ENCODE measurements at regions not wholly inside any gene's neighbourhood (a gene's known extent, or its start where the extent isn't known, plus 50 kb on each side); places are given as distances from the start of the nearest gene placed in this dataset.
"Not testable (repeated sequence)": the region's sequence is repeated elsewhere in the genome, so short reads cannot be mapped to it uniquely, and the experiment has no call there.

DNA sequence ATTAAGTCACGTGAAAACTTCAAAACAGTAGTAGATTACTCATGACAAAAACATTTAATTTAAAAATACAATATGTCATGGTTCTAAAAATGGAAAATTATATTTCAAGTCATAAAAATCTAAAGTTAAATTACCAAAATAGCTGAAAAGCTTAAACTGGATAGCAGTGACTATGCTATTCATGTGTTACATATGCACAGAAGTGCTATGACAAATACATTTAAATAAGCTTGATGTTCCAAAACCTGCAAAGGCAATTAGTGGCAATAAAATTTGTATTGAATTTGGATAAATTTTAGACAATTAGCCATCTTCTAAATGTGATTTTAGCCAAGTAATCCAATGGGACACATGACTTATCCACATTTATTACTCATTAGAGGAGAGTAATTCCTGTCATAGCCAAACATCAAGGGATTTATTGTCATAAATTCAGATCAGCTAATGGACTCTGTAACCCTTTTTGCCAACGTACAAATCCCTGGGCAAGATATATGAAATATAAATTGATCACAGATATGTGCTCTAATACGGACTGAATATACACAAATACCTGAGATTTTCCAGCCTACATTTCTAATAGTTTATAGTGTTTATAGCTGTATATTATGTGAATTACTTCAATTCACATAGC is 419.4 kb downstream of the ISL1 start:
- DNase-seq = no peak

DNA sequence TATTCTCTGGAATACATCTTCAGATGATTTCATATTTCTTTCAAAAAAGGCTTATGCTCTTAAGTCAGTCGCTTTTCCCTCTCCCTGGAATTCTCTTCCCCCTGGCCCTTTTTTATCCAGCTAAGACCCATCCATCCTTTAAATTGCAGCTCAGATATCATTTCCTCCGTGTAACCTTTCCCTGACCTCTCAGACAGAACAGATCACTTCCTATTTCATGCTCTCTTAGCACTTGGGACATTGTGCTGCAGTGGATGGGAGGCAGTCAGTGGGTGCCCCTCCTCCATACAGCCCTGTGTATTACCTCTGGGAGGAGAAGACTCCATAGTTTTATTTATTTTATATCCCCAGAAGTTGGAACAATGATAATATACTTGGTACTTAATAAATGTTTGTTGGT is 423.4 kb downstream of the ISL1 start:
- no peak for DNase-seq

DNA sequence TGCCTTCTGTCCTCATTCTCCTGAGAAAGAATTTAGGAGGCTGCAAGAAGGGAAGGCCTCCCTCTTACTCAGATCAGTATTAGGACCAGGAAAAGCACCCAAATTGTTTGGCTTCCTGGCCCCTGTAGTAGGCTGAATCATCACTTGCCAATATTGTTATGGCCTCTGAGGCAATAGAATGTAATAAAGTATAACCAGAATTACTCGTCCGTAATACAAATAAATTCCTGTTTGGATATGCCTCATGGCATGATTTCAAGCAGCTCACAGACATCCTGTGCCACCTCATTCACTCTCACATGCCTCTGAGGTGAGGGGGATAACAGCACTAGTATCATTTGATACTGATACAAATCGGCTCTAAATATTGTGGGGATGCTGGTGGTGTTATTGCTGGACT is 427.3 kb downstream of the ISL1 start:
- no peak for DNase-seq

DNA sequence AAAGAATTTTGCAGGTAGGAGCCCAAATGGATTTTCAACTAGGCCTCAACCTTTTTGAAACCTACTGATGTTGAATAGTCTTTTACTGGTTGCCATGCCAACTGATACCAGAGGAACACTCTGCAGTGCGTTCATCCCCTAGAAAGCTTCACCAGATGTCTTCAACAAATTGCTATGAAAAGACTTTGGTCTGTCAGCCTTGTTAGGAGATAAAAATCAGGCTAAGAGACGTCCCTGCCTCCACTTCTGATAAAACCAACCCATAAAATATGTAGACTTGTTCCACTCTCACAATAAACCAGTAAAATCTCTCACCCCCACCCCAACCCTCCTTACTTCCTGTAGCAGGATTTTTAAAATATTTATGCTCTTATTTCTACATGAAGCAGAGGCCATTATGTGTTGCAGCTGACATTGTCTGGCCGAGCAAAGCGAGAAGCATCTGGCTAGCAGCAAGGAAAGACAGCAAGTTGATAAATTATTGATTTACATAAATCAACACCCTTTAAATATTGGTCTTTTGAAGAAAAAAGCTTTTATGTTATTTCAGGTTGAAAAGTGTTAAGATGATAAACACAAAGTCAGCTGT is 428.7 kb downstream of the ISL1 start:
- DNase-seq = no peak

DNA sequence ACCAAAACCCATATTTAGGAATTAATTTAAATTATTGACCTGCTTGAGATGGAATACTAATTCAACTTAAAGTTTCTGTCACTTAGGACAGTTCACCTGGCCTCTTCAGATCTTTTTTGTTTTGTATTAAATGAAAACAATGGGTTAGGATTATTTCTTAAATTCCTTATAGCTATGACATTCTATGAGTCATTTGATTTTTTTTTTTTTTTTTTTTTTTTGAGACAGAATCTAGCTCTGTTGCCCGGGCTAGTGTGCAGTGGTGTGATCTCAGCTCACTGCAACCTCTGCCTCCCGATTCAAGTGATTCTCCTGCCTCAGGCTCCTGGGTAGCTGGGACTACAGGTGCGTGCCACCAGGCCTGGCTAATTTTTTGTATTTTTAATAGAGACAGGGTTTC is 431.6 kb downstream of the ISL1 start:
- DNase-seq = not testable (repeated sequence)

DNA sequence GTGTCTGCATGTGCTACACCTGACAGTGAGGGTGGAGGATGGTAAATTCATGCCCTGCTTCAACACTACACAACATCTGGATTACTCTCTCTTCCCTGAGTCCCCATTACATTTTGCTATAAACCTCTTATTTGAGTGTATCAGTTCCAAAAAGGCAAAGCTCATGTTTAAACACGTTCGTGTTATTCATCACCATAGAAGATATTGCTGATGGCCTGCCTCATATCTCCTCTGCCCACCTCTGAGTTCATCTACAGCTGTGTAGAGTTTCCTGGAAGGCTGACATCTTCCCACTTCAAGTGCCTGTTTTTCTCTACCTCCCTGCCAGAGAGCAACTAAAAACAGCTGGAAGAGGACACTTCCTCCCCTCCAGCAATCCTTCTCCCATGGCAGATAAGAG is 433.2 kb downstream of the ISL1 start:
- no peak for DNase-seq

DNA sequence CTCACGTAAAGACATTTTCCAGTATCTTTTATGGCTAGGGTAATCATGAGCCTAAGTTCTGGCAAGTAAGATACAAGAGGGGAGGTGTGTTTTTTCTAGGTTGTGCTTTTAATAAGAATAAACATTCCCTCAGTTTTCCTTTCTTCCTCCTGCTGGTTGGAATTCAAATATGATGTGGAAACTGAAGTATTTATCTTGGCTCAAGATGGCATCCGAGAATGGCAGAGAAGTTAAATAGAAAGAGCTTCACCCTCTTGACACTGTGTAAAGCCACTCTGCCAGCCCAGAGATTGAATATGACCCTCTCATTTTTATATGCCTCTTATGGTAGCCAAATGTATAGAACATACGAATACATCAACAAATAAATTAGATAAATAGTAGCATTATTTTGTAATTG is 438.4 kb downstream of the ISL1 start:
- DNase-seq = no peak

DNA sequence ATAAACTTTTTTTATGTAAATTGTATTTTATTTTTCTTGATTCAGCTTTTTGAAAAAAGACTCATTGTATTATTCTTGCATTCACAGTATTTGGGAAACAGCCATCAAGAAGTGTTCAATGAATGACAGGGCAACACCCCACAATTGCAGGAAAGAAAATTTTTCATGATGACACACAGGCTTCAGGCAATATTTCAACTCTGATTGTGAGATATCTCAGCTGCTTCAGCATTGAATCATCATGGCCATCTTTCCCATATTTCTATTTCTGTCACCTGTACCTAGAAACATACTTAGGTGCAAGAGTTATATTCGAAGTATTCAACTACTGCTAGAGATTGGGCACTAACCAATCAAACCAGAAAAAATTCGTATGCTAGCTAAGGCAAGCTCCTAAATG is 446.0 kb downstream of the ISL1 start:
- no peak for DNase-seq

DNA sequence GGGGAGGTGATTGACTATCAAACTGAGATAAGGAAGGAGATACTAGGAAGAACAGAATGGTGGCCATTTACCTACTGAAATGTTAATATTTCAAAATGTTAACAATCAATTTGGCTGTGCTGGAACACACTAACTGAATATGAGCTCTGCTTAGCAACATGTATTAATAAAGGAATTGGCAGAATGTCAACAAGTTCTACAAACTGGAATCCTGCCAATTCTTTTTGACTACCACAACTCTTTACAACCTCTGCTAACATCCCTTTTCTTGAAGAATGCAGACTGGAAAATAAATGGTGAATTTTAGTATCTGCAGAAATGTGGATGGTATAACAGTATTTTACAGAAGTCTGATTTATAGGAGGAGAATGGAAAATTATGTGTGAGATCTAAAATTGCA is 446.4 kb downstream of the ISL1 start:
- DNase-seq = no peak

DNA sequence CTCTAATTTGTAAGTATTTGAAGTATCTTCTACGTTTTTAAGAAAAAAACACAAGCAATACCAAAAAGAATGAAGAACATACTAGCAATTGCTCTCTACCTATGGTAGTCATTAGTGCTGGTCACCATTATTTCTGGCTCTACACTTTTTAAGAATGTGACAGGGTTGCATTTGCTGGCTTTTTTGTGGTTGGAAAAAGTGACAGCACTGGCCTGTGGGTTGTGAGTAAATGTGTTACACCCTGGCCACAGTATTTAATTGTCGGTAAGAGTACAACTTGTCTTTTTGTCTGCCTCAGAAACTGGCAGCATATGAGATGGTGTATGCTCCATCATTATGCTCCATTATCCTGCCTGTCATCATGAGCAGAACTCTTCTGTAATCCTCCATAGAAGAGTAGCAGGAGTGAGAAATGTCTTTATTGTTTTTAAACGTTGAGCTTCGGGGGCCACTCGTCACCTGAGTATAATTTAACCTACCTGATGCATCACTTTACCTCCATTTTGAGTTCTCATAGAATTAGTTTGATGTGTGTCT is 449.8 kb downstream of the ISL1 start:
- no peak for DNase-seq

DNA sequence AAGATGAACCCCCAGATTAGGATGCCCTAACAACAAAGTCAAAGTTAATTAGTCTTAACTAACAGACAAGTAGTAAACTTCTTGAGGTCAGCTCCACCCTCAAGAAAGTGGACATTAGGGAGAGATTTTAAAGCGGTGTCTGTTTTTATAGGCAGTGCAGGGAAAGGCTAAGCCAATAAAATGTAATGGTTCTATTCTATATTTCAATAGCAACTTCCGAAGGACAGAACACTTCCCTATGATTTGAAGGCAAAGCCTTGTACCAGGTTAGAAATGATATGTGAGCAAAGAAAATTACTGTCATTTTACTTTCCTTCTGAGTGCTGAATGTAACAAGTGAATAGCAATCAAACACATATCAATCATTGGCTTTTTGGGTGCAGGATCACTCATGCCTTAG is 455.2 kb downstream of the ISL1 start:
- no peak for DNase-seq

DNA sequence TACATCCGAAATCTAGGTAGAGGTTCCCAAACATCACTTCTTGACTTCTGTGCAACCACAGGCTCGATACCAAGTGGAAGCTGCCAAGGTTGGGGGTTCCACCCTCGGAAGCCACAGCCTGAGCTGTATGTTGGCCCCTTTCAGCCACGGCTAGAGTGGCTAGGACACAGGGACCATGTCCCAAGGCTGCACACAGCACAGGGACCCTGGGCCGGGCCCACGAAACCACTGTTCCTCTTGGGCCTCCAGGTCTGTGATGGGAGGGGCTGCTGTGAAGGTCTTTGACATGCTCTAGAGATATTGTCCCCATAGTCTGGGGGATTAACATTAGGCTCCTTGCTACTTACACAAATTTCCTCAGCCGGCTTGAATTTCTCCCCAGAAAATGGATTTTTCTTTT is 460.6 kb downstream of the ISL1 start:
- no peak for DNase-seq

DNA sequence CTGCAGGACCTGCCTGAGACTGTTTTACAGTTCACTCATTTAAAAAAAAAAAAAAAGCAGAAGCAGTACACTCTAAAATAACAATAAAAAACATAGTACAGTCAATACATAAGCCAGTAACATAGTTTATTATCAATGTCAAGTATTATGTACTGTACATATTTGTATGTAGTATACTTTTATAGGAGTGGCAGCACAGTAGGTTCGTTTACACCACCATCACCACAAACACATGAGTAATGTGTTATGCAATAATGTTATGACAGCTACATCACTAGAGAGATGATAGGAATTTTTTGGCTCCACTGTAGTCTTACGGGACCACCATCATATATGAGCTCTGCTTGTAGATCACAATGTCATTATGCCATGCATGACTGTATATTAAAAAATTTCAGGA is 462.8 kb downstream of the ISL1 start:
- DNase-seq = no peak

DNA sequence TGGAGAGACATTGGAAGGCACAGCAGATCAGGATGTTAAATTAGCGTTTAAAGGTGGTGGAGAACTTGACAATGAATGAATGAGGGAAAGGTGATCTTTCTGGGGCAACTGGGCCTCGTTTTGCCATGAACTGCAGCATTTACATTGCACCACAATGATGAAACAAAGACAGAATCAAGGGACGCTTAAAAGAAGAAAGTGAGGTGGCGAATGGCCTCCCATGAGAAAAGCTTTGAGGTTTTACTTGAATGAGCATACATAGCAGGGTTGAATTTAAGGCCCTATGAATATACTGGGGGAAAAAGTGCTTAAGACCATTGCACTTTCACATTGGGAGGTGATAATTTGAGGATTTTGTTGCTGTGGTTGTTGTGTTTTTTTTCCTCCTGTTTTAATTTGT is 476.4 kb downstream of the ISL1 start:
- no peak for DNase-seq

DNA sequence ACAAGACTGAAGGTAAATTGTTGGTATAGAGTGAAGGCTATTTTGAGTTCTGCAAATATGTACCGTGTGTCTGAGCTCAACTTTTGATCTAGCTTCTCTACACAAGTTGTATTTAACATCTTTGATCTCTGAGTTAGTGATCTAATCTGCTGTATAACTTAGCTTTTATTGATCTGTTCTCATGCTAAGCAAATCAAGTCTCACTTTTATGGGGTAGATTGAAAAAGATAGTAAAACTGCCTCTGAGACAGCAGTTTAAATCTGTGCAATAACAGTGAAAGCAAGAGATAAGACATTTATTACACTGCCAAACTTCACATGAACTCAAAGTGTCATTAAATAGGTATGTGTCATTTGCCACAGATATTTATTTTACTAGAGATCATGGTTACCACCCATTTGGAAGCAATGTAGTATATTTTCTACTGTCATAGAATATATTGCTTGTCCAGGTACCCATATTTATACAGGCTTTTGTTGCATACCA is 477.3 kb downstream of the ISL1 start:
- DNase-seq = no peak

DNA sequence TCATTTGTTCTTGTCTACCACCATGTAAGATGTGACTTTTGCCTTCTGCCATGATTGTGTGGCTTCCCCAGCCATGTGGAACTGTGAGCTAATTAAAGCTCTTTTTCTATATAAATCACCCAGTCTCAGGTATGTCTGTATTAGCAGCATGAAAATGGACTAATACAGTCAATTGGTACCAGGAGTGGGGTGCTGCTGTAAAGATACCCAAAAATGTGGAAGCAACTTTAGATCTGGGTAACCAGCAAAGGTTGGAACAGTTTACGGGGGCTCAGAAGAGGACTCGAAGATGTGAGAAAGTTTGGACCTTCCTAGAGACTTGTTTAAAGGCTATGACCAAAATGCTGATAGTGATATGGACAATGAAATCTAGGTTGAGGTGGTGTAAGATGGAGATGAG is 488.9 kb downstream of the ISL1 start:
- DNase-seq = no peak

DNA sequence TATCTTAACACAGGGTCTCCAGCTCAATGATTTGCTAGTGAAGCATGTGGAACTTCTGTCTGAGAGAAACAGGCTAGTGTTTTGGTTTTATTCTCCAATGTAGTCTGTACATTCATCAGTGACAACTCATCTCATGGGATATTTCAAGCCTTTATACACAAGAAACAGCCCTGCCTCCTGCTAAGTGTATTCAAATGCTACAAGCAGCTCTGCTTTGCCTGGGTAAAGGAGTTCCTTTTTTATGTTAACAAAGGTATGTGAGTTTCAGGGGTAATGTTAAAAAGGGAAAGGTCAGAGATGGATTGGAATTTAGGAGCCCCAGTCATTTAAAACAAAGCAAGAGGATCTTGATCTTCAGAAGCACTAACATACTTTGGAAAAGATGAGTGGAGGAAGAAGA is 498.7 kb downstream of the ISL1 start:
- no peak for DNase-seq

DNA sequence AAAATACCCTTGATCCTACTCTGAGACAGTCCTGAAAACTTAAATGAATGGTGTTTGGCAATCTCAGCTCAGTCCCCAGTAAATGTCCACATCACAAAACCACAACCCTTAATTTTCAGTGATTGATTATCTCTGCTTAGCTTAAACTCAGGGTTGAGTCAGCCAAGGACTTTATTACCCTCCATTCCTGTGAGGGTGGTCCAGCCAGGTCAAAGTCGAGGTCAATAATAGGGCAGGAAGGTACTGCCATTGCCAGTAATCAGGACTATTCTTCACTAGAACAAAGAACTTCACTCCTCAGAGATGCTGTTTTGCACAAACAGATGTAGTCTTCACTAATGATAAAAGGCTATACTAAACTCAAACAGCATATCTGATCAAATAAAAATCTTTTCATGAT is 499.4 kb downstream of the ISL1 start:
- DNase-seq = no peak

DNA sequence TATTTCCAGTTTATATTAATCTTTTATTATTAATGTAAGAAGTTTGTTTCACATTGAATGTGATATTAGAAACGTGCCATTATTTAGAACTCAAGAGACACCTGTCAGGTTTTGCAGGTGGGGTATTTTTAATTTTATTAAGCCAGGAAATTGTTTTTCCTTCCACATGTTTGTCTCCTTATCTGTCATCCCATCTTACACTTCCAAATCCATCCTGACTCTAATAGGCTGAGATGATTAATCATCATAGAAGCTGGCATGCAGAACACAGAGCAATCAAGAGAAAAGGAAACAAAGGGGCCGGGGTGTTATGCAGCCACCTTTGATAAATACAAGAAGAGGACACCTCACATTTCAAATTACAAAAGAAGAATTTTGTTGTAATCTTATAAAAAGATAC is 506.5 kb downstream of the ISL1 start:
- no peak for DNase-seq

DNA sequence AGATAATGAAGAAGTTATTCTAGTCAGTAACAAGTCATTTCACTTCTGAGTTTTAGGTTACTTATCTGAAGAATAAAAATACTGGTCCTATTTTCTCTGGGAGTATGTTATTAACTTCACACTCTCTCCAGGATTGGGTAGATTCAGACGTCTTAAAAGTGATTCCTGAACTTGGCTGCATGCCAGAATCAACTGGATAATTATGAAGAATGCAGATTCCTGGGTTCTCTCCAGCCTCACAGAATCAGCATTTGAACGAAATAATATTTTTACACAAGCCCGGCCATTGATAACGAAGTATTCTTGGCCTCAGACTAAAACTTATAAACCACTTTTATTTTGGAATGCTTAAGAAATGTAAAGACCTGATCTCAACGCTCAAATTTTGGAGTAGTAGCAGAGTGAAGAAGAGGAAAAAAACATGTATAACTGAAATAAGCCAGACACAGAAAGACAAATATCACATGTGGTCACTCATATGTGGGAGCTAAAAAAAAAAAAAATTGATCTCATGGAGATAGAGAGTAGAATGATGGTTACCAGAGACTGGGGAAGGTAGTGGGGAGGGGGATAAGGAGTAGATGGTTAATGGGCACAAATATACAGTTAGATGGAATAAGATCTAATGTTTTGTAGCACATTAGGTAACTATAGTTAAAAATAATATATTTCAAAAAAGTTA is 507.3 kb downstream of the ISL1 start:
- no peak for DNase-seq

DNA sequence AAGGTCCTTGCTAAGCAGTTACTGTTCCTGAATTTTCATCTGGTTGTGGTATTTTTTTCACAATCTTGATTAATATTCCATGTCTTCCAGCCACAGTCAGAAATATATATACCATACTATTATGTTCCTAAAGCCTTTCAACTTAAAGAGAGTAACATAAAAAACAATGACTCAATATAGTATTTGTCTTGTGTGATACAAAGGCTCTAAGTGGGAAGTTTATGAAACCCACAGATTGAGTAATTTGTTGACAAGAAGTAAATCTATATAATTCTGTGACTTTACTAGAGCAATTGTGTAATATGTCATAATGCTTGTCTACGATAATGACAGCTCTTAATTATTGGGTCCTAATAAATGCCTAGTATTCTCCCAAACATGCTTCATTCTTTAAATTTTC is 509.4 kb downstream of the ISL1 start:
- no peak for DNase-seq

DNA sequence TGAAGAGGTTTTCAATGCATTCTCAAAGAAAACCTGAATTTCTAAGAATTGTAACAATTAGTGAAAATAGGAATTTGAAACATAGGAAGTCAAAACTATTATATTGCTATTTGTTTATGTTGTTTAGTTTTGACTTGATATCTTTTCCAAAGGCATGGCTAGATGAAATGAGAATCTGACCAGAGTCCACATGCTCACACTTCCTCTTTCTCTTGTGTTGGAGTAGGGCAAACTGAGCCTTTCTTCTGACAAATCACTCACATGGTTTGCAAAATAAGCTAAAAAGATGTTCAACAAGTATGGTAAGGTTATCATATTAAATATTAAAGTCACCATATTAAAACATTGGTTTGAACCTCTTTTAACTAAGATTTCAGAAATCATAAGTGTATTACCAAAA is 512.6 kb downstream of the ISL1 start:
- DNase-seq = no peak

DNA sequence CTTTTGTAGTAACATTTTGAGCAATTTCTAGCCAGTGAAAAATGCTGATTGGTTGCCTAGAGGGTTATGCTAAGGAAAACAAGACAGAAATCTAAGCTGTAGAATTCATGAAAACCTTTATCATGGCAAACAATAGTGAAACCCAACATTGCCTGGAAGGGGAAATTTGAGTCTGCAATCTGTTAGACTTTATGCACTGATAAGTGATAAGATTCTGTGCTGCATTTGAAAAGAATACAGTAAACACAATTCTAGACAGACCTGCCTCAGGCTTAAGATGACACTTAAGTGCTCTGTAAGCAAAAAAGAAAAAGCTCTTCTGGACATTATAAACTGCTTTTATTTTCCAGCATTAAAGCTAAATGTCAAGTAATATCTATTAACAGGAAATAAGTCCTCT is 519.3 kb downstream of the ISL1 start:
- no peak for DNase-seq

DNA sequence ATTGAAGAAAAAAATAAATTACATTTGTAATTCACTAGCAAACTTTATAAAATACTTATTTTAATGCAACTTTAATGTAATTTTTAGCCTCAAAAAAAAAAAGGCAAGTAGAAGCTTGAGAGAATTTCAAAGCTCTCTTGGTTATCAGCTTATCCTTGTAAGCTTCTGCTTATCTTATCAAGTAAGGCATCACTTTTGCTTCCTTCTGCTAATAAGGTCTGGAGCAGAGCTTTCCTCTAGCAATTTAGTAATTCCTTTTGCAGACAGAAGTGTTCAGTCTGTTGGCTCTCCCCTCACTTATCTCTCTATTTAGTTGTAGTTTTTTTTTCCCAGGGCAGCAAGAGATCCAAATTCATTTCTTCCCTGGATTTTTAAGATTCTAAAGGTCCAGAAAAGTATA is 525.0 kb downstream of the ISL1 start:
- DNase-seq = no peak

All from NCI-H2107 (cell line).